GM19238 (cell line): ENCODE measurements at regions not wholly inside any gene's neighbourhood (a gene's known extent, or its start where the extent isn't known, plus 50 kb on each side); places are given as distances from the start of the nearest gene placed in this dataset.

Source experiments
- DNase-seq: peaks from one replicate; pipeline ENCODE4 v3.0.0; 2011; ENCODE audit warnings: low spot score; ENCODE audit not compliant: insufficient read length

DNA sequence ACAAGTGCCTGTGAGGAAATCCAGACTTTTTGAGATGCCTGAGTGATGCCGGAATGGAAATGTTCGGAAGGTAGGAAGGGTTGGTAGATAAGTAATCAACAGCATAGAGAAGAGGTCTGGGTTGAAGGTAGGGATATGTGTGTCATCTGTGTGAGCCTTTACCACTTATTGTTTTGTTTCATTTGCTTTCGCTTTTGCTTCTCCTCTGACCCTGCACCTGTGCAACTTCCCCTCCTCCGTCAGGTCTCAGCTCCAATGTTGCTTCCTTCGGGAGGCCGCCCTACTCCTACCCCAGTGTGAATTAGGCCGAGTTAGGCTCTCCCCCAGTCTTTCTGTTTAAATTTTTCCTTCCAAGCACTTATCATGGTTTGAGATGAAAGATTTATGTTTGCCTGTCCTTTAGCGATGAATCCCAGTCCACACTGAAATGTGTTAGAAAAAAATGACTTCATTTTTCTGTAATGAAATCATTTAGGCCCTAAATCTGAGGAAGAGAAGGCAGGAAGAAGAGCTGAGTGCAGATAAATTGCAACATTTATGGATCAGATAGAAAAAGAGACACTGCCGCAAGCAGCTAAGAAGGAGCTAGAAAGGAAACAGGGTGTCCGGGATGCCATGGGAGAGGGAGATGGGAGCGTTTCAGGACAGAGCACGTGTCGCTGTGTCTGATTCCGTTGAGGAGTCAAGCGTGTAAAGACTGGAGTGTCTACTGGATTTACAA lies 139.6 kb upstream of the PELI1 start:
- DNase-seq: peak; percentile 50

- DNase-seq: no peak
Observed at GRCh38 chr2:64284751-64285150, 140.5 kb upstream of the PELI1 start.

DNA sequence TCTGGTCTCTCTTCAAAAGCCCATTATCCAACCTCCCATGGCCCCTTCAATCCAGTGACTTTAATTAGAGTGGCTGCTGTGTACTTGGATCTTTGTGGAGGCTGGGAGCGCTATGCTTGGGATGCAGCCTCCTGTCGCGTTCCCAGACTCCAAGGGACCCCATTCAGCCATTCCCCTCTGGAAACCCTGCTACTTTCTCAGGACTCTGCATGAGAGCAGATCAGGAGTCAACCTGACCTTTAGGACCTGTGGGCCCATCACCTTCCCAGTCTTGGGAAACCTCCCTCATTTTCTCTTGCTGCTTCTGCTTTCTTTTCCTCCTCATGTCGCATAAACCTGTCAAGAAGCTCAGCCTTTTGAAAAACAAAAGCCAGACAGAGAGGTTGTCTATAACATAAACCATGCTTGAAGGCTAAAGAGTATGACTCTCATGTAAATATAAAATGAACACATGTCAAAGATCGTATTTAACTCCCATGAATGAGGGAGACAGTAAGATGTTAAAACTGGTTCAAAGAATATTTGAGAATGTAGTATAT lies 143.1 kb upstream of the PELI1 start:
- no peak for DNase-seq

- no peak for DNase-seq
Observed at GRCh38 chr2:64288321-64289193, 144.3 kb upstream of the PELI1 start.

DNA sequence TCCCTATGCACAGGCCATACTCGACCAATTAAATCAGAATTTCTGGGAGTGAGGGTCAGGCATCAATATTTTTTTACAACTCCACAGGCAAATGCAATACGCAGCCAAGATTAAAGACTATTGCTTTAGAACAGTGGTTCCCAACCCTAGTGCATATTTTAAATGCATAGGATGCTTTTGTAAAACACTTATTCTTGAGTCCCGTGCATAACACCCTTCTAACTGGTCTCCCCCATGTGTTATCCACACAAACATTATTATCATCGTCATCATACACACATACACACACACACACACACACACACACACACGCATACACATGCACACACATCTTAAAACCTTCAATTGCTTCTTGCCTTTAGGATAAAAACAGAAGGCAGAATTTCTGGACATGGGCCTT lies 145.0 kb upstream of the PELI1 start:
- no peak for DNase-seq

GRCh38 chr2:64289737-64290136 lies 145.5 kb upstream of the PELI1 start:
- no peak for DNase-seq

GRCh38 chr2:64291181-64291580 lies 147.0 kb upstream of the PELI1 start:
- no peak for DNase-seq

GRCh38 chr2:64295326-64296139 lies 151.3 kb upstream of the PELI1 start:
- no peak for DNase-seq

GRCh38 chr2:64296140-64296480 lies 151.9 kb upstream of the PELI1 start:
- DNase-seq: no peak

DNA sequence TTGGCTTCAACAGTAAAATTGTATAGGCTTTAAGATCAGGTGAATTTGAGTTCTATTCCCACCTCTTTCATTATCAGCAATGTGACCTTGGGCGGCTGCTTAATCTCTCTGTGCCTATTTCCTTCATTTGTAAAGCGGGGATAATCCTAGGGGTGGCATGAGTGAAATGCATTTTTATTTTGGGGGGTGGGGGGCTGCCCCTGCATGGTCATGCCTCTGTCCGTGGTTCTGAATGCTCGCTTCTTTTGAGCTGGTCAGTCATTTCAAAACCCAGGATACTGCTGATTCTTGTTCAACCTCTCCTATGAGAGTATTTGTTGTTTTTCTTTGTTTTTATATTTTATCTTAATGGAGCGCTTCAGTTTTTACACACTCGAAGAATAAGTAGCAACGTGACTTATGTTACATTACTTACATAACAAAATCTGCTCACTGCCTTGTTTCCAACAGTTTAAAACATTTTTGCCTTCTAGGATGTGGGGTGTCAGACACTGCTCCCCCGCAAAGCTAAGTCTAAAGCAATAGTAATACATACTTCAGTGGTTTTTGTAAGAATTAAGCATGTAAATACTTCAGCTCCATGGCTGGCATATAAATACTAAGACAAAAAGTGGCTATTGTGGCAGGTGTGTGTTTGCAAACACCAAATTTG lies 152.6 kb upstream of the PELI1 start:
- DNase-seq: no peak

- no peak for DNase-seq
Observed at GRCh38 chr2:64298161-64298560, 153.9 kb upstream of the PELI1 start.

DNA sequence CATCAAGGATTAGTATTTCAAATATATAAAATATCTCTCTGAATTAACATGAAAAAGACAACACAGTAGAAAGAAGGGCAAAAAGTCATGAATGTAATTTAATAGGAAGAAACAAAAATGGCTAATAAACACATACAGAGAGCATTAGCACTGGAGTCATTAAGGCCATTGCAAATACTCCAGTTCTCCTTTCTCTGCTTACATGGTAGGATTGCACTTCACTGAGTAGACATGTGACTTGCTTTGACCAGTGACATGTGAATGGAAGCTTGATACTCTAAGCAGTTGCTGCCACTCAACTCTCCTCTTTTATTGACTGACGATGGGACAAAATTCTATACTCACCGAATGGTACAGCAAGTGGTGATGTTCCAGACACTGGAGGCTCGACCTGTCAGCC lies 153.9 kb upstream of the LGALSL start:
- no peak for DNase-seq

DNA sequence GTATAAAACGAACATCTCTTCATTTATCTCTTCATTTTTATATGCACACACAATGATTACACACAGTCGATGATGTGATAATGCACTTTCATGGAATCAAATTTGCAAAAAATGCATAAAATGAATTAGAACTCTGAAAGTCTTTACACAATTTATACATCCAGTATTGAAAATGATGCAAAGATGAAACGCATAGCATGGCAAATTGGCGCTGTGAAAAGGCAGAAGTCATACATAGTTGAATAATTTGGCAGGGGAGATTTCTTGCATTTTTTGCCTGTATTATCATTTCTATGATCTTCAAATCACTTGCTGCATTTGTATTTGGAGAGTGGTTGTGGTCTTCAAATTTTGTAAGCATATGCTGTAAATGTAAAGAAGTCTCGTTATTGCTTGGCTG lies 150.7 kb upstream of the LGALSL start:
- no peak for DNase-seq

- DNase-seq: no peak
Observed at GRCh38 chr2:64307421-64307820, 146.5 kb upstream of the LGALSL start.

- DNase-seq: no peak
Observed at GRCh38 chr2:64311191-64311910, 142.6 kb upstream of the LGALSL start.

- DNase-seq: no peak
Observed at GRCh38 chr2:64311948-64312621, 141.9 kb upstream of the LGALSL start.

DNA sequence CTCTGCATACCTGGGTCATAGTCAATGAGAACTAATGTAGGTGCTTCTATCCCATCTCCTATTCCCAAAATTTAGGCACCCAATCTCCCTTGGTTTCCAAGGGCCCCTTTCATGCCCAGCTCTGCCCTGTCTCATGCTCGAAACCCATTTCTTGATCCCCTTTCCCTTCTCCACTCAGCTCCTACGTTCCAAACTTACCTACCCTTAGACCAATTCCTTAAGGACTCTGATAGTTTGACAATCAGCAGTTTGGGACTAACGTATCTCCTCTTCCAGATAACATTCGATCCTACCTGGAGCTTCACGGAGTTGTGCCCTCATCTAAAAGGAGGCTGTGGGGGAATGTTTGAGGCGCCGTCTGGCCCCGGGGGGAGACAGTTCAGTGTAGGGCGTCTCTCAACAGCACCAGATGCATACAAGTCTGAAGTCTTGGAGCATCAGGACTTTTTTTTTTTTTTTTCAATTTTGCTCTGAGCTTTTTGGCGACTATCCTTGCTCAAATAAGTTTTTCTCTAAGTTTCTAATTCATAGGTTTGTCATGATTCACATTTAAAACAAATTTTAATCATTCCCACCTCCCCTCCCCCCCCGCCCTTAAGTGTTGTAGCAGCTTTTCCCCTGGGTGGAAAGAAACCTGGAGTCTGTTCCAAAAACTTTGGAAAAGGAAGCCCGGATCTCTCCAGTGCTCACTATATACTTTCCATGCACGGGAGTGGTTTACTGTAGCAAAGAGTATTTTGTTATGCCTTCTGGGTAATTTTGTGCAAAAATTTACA lies 141.2 kb upstream of the LGALSL start:
- no peak for DNase-seq

GRCh38 chr2:64313398-64313723 lies 140.6 kb upstream of the LGALSL start:
- DNase-seq: no peak

GRCh38 chr2:64315291-64315960 lies 138.5 kb upstream of the LGALSL start:
- no peak for DNase-seq
